A204.1 (cell line): ENCODE measurements at regions not wholly inside any gene's neighbourhood (a gene's known extent, or its start where the extent isn't known, plus 50 kb on each side); places are given as distances from the start of the nearest gene placed in this dataset.
"Not testable (repeated sequence)": the region's sequence is repeated elsewhere in the genome, so short reads cannot be mapped to it uniquely, and the experiment has no call there.

ENCODE experiments used
- FAIRE-seq: peaks from 2 replicates; lab custom pipeline; 2012; peaks lifted over from hg19 to GRCh38; lab: Jason Lieb, UNC

DNA sequence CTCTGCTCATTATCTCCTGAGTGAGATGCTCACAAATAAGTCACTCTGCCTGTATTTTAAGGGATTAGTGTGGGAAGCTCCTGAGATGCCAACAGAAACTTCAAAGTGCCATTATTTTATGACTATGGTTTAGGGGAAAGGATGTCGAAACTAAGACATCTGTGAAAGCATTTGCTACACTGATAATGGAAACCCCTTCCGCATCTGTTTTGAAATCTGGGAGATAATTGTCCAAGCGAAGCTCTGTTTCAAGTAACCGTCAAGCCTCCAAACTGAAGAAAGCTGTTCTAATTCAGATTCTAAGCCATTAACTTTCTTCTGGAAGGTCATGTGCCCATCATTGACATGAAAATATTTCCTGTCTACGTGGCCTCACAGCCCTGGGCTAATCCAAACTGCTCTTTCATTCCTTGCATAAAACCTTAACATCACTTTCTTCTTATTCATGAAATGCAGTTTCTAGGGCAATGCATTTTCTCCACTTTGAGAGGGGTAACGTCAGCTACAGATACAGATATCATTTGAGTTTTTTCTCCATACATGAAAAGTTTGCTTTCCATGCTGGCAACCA, 932.0 kb downstream of the C6orf118 start:
- no peak for FAIRE-seq

DNA sequence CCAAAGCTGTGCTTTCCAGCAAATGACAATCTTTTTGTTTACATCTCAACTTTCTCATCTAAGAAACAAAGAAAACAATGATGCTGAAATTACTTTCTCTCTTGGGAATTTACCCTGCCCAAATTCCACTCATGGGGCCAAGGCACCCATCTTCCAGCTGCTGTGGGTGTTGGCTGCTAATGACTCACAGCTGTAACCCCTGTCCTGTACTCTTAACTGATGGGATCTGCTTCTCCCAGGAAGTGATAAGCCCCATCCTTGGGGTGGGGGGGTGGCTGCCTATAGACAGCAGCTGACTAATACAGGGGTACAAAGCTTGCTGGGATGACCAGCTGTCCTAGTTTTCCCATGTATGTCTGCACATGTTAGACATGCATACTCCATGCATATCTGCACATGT, 938.6 kb downstream of the C6orf118 start:
- no peak for FAIRE-seq

DNA sequence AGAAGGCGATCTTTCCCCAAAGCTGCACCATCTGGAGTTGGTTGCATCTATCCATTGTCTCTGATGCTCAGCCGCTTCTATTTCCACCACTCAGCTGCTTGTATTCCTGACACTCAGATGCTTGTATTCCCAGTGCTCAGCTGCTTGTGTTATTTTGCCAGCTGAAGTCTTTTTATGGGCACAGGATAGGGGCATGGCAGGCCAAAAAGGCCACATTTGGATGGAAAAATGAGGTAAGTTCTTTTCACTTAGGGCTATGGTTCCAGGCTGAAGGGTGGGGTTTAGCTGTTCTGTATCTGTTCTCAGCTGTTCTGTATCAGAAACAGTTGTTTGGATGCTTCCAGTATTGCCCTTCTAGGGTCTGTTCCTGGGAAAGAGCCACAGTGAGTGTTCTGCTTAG, 944.9 kb downstream of the QKI start:
- FAIRE-seq = no peak

DNA sequence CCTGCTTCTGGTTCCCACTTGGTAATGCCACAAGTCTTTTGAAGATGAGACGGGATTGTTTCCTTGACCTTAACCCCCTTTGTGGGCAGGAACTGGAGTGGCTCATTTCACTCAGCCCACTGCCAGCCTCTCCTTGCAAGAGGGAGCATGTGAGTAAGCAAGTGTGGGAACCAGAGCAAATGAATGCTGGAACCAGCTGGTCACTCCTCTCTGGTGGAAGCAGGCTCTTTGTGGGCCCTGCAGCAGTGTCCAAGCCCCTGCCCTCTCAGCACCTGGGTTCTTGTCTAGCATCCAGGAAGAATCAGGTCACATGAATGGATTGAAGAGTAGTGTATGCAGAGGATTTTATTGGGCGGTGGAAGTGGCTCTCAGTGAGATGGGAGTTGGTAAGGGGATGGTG, 944.5 kb downstream of the QKI start:
- FAIRE-seq = no peak

DNA sequence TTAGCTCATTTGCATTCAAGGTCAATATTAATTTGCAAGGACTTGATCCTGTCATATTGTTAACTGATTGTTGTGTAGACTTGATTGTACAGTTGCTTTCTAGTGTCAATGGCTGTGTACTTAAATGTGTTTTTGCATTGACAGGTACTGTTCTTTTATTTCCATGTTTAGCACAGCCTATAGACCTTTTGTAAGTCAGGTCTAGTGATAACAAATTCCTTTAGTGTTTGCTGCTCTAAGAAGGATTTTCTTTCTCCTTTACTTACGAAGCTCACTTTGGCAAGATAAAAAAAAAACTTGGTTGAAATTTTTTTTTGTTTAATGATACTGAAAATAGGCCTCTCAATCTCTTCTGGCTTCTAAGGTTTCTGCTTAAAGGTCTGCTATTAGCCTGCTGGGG, 942.3 kb downstream of the QKI start:
- FAIRE-seq = no peak

DNA sequence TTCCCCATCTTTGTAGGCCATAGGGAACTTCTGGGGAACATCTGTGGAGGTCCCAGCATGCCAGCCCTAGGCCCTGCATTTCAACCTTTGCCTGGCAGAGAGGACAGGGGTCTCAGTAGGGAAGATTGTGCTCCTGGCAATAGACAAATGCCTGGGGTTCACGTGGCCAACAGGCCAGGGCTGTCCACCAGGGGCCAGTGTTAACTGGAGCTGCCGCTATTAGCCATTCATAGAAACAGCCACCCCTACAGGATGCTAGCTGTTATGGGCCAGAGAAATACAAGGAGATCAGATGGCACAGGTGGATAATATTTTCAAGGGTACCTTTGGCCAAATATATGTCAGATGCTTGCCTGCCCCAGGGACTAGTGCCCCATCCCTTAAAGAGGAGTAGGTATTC, 932.9 kb downstream of the QKI start:
- no peak for FAIRE-seq

DNA sequence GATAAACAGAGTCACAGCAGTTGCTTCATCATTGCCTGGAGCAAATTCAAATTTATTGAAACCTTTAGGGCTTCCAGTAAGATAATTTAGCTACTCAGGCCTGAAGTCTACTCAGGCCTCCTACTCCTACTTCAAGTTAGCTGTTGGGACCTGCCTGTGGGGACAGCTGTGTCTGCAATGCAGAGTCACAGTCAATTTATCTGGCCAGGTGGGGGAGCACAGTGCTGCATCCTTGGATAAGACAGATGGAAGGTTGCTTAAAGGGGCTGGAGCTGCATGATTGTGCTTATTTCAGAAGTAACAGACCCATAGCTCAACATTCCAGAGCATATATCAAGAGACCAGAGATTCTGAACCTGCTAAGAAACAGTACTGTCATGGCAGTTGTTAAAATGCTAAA, 932.1 kb downstream of the QKI start:
- no peak for FAIRE-seq

DNA sequence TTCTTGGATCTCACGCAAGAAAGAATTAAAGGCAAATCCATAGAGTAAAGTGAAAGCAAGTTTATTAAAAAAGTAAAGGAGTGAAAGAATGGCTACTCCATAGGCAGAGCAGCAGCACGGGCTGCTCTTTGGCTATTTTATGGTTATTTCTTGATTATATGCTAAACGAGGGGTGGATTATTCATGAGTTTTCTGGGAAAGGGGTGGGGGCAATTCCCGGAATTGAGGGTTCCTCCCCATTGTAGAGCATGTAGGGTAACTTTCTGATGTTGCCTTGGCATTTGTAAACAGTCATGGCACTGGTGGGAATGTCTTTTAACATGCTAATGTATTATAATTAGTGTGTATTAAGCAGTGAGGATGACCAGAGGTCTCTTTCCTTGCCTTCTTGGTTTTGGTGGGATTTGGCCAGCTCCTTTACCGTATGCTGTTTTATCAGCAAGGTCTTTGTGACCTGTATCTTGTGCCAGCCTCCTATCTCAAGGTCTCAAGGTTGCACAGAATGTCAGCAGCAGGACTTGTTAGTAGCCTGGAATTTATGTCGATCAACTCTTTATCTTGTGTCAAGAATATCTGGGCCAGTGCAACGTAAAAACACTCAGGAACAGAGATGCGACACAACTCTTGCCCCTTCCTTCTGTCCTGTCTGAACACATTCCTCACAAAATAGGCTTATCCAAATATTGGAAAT, 931.4 kb downstream of the QKI start:
- no peak for FAIRE-seq

DNA sequence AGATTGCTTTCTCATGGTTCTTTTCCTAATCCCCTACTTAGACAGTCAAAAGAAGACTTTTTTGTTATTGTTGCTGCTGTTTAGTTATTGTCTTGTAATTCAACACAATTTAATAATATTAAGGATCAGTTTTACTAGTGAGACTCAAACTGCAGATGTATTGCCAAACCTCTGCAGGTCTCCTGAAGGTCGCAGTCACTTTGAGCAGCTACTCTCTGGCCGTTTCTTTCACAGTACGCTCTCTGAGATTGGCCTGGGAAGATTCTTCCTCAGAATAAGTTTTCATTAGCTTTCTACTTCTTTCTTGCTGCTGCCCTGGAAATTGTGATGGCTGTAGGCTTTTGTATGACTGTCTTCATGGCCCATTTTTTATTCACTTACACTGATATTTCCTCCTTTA, 930.8 kb downstream of the QKI start:
- FAIRE-seq = no peak

DNA sequence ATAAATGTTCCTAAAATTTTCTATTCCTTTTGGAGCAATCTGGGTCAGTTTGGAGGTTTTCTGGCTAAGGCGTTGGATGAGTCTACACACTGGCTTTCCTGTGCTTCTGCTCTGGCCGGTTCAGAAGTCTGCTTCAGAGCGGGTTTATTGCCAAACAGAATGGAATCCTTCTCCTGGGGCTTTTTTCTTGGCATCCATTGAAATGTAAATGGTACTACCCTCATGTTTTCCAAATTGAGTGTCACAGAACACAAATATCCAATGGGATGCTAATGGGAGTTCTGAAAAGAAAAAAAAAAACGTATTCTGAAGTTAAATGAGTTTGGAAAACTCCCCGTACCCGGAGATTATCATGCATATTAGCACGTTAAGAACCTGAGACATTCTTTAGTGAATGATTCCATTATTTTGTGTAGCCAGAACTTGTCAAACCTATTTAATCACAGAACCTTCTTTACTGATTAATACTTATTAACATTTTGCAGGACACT, 930.3 kb downstream of the QKI start:
- no peak for FAIRE-seq

DNA sequence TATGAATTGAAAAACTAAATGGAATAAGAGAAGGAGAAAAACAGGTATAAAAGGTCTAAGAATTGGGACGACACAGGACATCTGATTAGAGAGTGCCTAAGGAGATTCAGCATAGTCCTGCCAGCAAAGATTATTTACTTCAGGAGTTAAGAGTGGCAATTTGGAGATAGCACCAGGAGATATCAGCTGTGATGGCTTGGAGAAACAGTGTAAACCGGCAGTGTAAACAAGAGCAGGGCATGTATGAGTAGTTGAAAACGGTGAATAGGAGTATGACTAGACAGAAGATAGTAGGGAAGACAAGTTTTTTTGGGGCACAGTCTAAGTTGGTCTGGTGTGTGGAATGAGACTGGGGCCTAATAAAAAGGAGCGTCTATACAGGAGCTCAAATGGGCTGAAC, 924.9 kb downstream of the QKI start:
- not testable (repeated sequence) for FAIRE-seq

DNA sequence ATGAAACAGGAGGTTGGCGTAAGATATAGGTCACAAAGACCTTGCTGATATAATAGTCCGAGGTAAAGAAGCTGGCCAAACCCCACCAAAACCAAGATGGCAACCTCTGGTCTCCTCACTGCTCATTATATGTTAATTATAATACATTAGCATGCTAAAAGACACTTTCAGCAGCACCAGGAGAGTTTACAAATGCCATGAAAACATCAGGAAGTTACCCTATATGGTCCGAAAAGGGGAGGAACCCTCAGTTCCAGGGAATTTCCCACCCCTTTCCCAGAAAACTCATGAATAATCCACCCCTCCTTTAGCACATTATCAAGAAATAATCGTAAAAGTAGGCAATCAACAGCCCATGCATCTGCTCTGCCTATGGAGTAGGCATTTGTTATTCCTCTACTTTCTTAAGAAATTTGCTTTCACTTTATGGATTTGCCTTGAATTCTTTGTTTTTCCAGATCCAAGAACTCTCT, 923.4 kb downstream of the QKI start:
- no peak for FAIRE-seq

DNA sequence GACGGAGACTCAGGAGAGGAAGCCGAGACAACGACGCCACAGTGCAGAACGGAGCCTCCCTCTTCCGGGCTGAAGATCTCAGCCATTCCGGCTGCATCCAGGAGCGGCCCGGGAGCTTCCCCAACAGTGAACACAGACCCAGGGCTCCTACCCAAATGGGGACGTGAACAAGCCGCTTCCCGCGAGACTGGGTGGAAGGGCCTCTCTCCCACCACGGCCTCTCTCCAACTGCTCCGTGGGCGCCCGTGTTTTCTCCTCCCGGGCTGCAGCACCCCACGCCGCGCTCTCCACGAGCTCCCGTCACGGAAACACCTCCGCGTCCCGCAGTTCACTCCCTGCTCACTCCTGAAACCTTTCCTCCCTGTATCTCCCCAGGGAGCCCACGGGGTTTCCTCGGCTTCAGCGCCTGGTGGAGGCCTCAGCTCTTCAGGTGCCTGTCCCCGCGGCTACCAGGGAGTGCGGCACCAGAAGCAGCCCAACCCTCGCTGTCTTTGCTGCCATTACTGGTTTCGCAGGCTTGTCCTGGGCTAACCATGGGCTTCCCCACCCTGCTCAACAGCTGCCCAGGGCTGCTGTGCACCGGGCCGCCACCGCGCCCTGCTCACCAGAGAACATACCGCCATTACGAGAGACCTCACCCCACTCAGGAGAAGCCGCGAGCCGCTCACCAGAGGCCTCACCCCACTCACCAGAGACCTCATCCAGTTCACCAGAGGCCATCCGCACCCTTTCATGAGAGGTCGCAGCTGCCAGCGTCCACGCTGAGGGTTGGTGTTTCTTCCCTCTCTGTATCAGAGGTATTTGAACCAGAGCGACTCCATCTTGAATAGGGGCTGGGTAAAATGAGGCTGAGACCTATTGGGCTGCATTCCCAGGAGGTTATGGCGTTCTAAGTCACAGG, 922.8 kb downstream of the QKI start:
- no peak for FAIRE-seq

DNA sequence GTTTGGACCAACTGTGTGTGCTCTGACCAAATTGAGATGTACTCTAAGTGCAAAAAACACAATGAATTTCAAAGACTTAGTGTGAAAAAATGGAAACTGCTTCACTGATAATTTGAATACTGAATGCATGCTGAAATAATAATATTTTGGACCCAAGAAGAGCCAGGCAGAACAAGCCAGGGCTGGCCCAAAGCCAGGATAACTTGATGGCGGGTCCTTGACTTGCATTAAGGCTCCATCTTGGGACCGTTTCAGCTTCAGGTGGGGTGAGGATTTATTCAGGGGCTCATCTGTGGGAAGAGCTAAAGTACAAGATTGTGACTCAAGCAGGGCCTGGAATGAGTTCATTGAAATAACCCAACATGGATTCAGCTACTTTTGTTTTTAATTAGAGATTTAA, 921.9 kb downstream of the QKI start:
- FAIRE-seq = no peak

DNA sequence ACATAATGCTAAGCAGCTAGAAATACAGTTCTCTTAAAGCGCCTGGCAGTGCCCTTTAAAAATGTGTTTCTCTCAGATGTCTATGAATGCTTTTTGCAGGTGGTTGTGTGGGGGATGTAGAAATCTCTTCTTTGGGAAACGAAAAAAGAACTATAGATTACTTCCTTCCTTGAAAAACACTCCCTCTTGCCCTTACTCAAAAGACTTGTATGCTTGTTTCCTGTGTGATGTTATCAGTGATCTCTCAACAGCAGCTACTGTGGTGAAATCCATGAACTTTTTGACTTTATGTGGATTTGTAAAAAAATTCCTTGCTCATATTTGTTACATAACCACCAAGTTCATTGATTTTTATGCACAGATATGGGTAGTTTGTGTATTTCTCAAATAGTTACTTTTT, 916.5 kb downstream of the QKI start:
- no peak for FAIRE-seq

DNA sequence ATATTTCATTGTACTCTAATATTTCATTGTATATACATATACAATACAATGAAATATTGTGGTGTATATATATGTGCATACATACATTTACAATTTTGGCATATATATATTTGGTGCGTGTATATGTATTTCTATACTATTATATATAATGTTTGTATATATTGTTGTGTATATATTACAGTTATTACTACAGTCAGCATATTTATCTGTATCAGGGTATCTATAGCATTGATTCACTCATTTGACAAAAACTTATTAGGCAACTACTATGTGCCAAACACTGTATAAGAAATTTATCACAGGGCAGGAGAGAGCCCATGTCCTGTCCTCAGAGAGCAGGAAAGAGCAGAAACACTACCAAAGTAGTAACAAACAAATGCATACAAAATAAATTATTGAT, 910.6 kb downstream of the QKI start:
- no peak for FAIRE-seq

DNA sequence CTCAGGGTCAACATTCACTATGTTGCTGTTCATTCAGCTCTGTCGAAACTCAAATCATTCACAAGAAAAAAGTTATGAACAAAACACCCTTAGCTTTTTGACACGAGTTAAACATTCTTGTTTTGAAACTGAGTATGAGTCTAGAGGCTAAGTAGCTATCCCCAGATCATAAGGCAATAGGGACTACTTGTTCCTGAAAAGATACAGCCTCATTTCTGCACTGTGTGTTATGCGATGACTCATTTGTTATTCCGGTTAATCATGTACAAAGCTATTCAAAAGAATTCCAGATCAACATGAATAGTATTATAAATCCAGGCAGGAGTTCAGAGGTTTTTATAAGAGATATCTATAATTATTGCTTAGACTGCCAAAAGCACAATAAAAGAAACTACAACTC, 908.0 kb downstream of the QKI start:
- FAIRE-seq = no peak

DNA sequence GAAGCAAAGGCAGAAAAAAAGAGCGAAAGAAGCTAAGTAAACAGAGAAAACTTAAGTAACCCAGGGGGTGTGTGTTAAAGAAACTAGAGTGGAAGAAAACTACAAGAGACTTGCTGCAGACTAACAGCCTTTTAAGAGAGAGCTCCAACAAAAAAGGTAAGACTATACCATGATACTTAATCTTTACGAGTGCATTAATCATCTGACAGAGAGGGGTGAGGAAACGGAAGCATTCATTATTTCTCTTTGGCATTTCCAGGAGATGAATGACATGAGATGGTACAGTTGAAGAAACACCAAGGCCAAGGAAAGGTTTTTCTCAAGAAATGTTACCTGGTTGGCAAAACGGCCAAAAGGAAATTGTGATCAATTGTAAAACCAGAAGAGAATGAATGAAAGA, 906.8 kb downstream of the QKI start:
- no peak for FAIRE-seq

DNA sequence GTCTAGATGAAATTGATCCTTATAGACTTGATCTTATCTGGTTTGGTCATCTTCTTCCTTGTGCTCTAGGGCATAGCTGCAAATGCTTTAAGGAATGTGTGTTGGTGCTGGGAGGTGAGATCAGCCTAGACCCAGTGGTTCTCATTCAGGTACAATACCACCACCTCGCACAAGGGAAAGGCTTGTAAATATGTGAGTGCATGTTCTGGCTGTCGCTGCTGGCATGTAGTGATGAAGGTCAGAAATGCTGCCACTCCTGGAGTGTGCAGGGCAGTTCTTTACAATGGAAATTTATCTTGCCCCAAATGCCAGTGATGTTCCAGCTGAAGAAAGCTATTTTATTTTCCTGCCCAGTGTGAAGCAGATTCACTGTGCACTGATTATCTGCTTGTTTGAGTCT, 900.9 kb downstream of the QKI start:
- FAIRE-seq = no peak

DNA sequence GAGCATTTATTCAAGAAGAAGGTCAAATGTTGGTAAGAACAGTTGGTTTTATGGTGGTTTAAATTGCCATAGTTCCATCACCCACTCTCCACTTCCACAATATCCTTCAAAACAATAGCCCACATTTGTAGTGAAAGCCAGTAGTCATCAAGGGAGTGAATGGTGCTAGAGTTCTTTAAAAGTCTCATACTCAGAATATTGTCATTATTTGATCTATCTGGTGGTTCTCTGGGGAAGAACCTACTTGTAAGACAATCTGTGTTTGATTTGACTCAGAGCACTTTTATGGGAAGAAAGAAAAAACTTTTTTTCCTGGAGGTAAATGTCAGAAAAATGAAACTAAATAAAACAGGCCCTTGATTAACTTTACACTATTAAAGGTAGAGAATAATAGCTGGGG, 893.8 kb downstream of the QKI start:
- no peak for FAIRE-seq

DNA sequence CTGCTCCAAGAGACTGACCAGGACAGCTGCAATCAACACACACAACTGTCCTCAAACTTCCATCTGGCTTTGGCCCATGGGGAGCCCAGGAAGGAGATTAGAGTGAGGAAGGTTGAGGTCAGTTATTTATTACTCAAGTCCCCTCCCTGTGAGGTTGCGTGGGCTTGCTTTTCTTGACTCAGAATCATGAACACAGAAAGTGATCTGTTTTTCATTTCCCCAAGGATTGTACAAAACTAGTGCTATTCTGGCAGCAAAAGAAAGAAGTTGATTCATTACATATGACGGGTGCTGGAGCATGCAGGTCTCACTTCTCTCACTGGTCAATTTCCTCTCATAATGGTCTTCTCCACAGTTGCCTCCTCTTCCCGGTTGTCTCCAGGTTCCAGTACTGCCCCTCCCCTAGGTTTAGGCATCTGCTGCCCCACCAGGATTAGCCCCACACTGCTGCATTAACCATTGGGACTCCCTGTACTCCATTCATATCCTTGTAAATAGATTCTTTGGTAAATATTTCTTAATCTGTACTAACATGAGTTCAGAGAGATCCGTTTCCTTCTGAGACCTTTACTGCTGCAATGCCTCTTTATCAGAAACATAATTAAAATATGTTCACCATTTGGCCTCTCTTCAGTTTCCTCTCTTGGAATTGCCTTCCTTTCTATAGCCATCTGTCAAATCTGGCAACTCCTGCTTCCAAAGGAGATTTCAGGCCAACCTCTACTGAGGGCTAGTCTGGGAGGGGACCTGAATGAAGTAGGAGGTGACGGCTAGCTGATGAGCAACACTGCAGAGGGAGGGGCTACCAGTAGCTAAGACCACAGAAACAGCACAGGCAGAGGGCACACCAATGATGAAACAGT, 888.8 kb downstream of the QKI start:
- no peak for FAIRE-seq

DNA sequence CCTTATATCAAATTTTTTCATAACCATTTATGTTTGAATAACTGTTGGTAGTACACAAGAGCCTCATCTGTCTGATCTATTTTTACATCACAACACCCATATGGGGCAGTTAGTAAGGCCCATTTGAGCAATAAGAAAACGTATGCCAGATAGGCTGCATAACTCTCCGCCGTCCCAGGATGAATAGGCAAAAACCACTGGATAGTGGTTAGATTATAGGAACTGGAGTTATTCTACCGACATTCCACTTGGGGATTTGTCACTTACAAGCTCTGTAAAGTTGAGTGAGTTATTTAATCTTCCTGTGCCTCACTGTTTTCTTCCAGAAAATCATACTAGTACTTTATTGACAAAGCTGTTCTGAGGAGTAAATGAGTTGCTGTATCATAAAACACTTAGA, 881.9 kb downstream of the QKI start:
- no peak for FAIRE-seq
